HG02678 (cell line): ENCODE measurements at regions not wholly inside any gene's neighbourhood (a gene's known extent, or its start where the extent isn't known, plus 50 kb on each side); places are given as distances from the start of the nearest gene placed in this dataset.
"Not testable (repeated sequence)": the region's sequence is repeated elsewhere in the genome, so short reads cannot be mapped to it uniquely, and the experiment has no call there.

Experiments
- ATAC-seq: cut with Tn5 transposase; IDR thresholded peaks from one replicate; pipeline ENCODE4 v1.9.1; 2021; ENCODE audit warnings: mild to moderate bottlenecking, moderate library complexity; ENCODE audit not compliant: unreplicated experiment

GRCh38 chr20:51306081-51306480 is 236.4 kb downstream of the NFATC2 start:
- no peak for ATAC-seq

- ATAC-seq, result no peak
These were observed 237.0 kb downstream of the NFATC2 start for GRCh38 chr20:51305316-51306052.

- no peak for ATAC-seq
These were observed 238.5 kb downstream of the NFATC2 start for GRCh38 chr20:51303731-51304670.

GRCh38 chr20:51301026-51301425 is 241.5 kb downstream of the NFATC2 start:
- ATAC-seq, result no peak

- ATAC-seq, result no peak
These were observed 242.4 kb downstream of the NFATC2 start for GRCh38 chr20:51300104-51300503.

- ATAC-seq, result no peak
These were observed 243.1 kb downstream of the NFATC2 start for GRCh38 chr20:51299413-51299812.

- ATAC-seq, result no peak
These were observed 244.3 kb downstream of the NFATC2 start for GRCh38 chr20:51298141-51298749.

GRCh38 chr20:51287628-51288413 is 254.7 kb downstream of the NFATC2 start:
- ATAC-seq, result no peak

GRCh38 chr20:51286758-51287157 is 255.8 kb downstream of the NFATC2 start:
- no peak for ATAC-seq

GRCh38 chr20:51285684-51286083 is 256.8 kb downstream of the NFATC2 start:
- no peak for ATAC-seq

- no peak for ATAC-seq
These were observed 257.6 kb downstream of the NFATC2 start for GRCh38 chr20:51284871-51285270.

- ATAC-seq, result no peak
These were observed 258.3 kb downstream of the NFATC2 start for GRCh38 chr20:51284176-51284575.

- ATAC-seq, result no peak
These were observed 258.6 kb upstream of the KCNG1 start for GRCh38 chr20:51281521-51281920.

- ATAC-seq, result no peak
These were observed 257.1 kb upstream of the KCNG1 start for GRCh38 chr20:51280047-51280446.

- no peak for ATAC-seq
These were observed 255.1 kb upstream of the KCNG1 start for GRCh38 chr20:51277961-51278360.

- ATAC-seq, result no peak
These were observed 253.4 kb upstream of the KCNG1 start for GRCh38 chr20:51276296-51276695.

GRCh38 chr20:51275826-51276225 is 252.9 kb upstream of the KCNG1 start:
- ATAC-seq, result no peak

- no peak for ATAC-seq
These were observed 252.3 kb upstream of the KCNG1 start for GRCh38 chr20:51275181-51275580.

- ATAC-seq, result no peak
These were observed 249.5 kb upstream of the KCNG1 start for GRCh38 chr20:51272401-51272800.

- no peak for ATAC-seq
These were observed 249.0 kb upstream of the KCNG1 start for GRCh38 chr20:51271931-51272330.

- ATAC-seq, result not testable (repeated sequence)
These were observed 248.4 kb upstream of the KCNG1 start for GRCh38 chr20:51271289-51271688.
